Panc1 (cell line): ENCODE measurements at regions not wholly inside any gene's neighbourhood (a gene's known extent, or its start where the extent isn't known, plus 50 kb on each side); places are given as distances from the start of the nearest gene placed in this dataset.

Source experiments
- ATAC-seq: fragments of 200-7000 bp; cut with Tn5 transposase; 2 replicates; pipeline ENCODE4 v1.9.1; 2020; ENCODE audit warnings: mild to moderate bottlenecking, moderate library complexity
- BruUV-seq: library from RNA; stranded (reverse); fragments of 400-500 nt; replicated peaks from 2 replicates; lab custom pipeline; 2021; lab: Mats Ljungman, UMichigan
- CTCF ChIA-PET: fragments of 300-600 bp; sonication (Branson Sonifier 250); formaldehyde crosslinking; loops from one replicate; lab custom pipeline; 2022; ENCODE audit warnings: antibody characterized with exemption; lab: Charles Lee
- POLR2A ChIA-PET: fragments of 300-600 bp; sonication (Branson Sonifier 250); formaldehyde crosslinking; loops from one replicate; lab custom pipeline; 2022; ENCODE audit warnings: antibody characterized with exemption; lab: Charles Lee
- DNase-seq: peaks from one replicate; pipeline ENCODE4 v3.0.0-alpha.2; 2010; ENCODE audit warnings: low read depth, low spot score
- H3K27ac ChIP-seq: 2 replicates; pipeline ENCODE4 v1.5.1; 2011; ENCODE audit warnings: mild to moderate bottlenecking, low read length, inconsistent platforms
- H3K27me3 ChIP-seq: fragments of 200-500 bp; sonication (Bioruptor generic); 2 replicates; pipeline ENCODE4 v1.6.0; 2014; ENCODE audit warnings: low read length, inconsistent platforms; ENCODE audit not compliant: control insufficient read depth, insufficient read depth
- H3K36me3 ChIP-seq: fragments of 200-500 bp; sonication (Bioruptor generic); 2 replicates; pipeline ENCODE4 v1.5.1; 2014; ENCODE audit warnings: inconsistent platforms, mild to moderate bottlenecking, low read length, moderate library complexity; ENCODE audit not compliant: control insufficient read depth, insufficient read depth
- H3K4me1 ChIP-seq: 2 replicates; pipeline ENCODE4 v1.5.1; 2011; ENCODE audit warnings: inconsistent platforms, mild to moderate bottlenecking, low read length, moderate library complexity; ENCODE audit not compliant: control insufficient read depth, insufficient read depth
- H3K4me3 ChIP-seq, 2 experiments: 2 replicates each; pipeline ENCODE4 v1.5.1; 2011 to 2012; ENCODE audit warnings: low read depth in 2 of 2, low read length in 2 of 2, mild to moderate bottlenecking in 2 of 2, inconsistent platforms in 1 of 2, moderate library complexity in 1 of 2
- H3K9me3 ChIP-seq: fragments of 200-500 bp; sonication (Bioruptor generic); 2 replicates; pipeline ENCODE4 v1.5.1; 2014; ENCODE audit warnings: low read depth, mild to moderate bottlenecking, inconsistent platforms, low read length, moderate library complexity; ENCODE audit not compliant: control insufficient read depth, insufficient read depth
- POLR2AphosphoS5 ChIP-seq: IDR thresholded peaks from 2 replicates; pipeline ENCODE4 v1.6.1; 2012; ENCODE audit warnings: mild to moderate bottlenecking, low read depth, low read length, moderate library complexity
- REST ChIP-seq, 2 experiments: IDR thresholded peaks; 2 replicates each; pipeline ENCODE4 v1.6.1; 2011 to 2012; ENCODE audit warnings: low read depth in 2 of 2, control low read depth in 1 of 2, low read length in 1 of 2, mild to moderate bottlenecking in 1 of 2, moderate library complexity in 1 of 2; ENCODE audit not compliant: insufficient read depth in 1 of 2
- SIN3A ChIP-seq: IDR thresholded peaks from 2 replicates; pipeline ENCODE4 v1.6.1; 2012; ENCODE audit warnings: low read depth, mild to moderate bottlenecking, low read length, moderate library complexity, borderline replicate concordance; ENCODE audit not compliant: insufficient read depth
- TCF7L2 ChIP-seq: IDR thresholded peaks from 2 replicates; pipeline ENCODE4 v1.6.1; 2011; ENCODE audit warnings: mild to moderate bottlenecking, low read depth, low read length, inconsistent platforms
- in situ Hi-C: cut with HindIII; loops from 2 replicates; pipeline ENCODE4 v1.10.0; 2016; ENCODE audit warnings: low sequenced_read_pairs, low pct_unique_long_range_greater_than_20kb
- intact Hi-C: fragments of 100-400 bp; cut with micrococcal nuclease; formaldehyde crosslinking; loops from one replicate; pipeline ENCODE4 v1.10.0; 2022; ENCODE audit not compliant: unreplicated experiment
- TF ChIP-seq, protein P1 (sequence below): fragments of 450-650 bp; IDR thresholded peaks from 2 replicates; pipeline ENCODE4 v1.5.1; 2017; ENCODE audit warnings: mild to moderate bottlenecking

DNA sequence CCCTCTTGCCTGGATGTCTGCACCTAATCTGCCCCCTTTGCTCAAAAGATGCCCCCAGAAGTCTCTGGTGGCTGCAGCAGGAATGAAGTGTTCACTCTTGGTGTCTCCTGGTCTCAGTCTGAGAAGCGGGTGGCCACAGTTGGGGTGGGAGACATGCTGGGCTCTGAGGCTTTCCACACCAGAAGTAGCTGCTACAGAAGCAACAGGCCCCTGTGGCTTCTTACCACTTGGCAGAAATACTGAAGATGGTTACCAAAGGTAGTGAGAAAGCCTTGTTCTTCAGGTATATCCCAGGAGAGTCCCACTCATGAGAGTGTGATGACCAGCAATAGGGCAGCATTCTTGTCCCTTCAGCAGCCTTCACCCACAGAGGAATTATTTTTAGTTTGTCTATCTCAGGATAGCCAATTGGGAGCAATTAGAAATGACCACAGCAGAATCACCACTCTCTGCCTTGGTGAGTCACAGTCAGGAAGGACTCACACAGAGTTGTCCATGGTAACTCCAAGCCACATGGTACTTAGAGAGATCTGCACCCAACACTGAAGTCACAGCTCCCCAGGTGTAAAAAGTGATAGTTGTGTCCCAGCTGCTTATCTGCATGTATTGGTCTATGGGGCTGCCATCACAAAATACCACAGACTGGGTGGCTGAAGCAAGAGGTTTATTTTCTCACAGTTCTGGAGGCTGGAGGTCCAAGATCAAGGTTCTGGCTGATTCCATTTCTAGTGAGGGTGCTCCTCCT lies 169.8 kb upstream of the ID2 start:
- TF ChIP-seq, protein P1, sequence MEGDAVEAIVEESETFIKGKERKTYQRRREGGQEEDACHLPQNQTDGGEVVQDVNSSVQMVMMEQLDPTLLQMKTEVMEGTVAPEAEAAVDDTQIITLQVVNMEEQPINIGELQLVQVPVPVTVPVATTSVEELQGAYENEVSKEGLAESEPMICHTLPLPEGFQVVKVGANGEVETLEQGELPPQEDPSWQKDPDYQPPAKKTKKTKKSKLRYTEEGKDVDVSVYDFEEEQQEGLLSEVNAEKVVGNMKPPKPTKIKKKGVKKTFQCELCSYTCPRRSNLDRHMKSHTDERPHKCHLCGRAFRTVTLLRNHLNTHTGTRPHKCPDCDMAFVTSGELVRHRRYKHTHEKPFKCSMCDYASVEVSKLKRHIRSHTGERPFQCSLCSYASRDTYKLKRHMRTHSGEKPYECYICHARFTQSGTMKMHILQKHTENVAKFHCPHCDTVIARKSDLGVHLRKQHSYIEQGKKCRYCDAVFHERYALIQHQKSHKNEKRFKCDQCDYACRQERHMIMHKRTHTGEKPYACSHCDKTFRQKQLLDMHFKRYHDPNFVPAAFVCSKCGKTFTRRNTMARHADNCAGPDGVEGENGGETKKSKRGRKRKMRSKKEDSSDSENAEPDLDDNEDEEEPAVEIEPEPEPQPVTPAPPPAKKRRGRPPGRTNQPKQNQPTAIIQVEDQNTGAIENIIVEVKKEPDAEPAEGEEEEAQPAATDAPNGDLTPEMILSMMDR, result no peak
- TF ChIP-seq SIN3A (no peak), POLR2AphosphoS5 (no peak), TCF7L2 (no peak), REST (IDR thresholded peaks at IDR 0.05; ENCODE audit: insufficient read depth in 1 of 2, low read depth in 2 of 2, low read length in 1 of 2) (no peak)
- no peak for DNase-seq
- POLR2A ChIA-PET, result no interaction called here
- H3K4me3 ChIP-seq, result no peak overlapping the region
- intact Hi-C loops (no loop called here), in situ Hi-C loops (no loop called here)
- no peaks in the 10 kb centered on the region for H3K27me3 ChIP-seq
- CTCF ChIA-PET, result no interaction called here
- no peaks in the 10 kb centered on the region for H3K36me3 ChIP-seq
- no peak overlapping the region for H3K27ac ChIP-seq
- no peaks in the 10 kb centered on the region for H3K4me1 ChIP-seq
- no peak for ATAC-seq
- H3K9me3 ChIP-seq, result no peaks in the 10 kb centered on the region
- BruUV-seq, result no TSS peak

GRCh38 chr2:8513601-8514273 lies 168.1 kb upstream of the ID2 start:
- Histone ChIP-seq H3K4me1 (no peaks in the 10 kb centered on the region), H3K9me3 (no peaks in the 10 kb centered on the region), H3K27ac (no peak overlapping the region), H3K36me3 (no peaks in the 10 kb centered on the region), H3K4me3 (no peak overlapping the region), H3K27me3 (no peaks in the 10 kb centered on the region)
- no peak for DNase-seq
- in situ Hi-C loops (no loop called here), intact Hi-C loops (no loop called here)
- TF ChIP-seq REST (IDR thresholded peaks at IDR 0.05; ENCODE audit: insufficient read depth in 1 of 2, low read depth in 2 of 2, low read length in 1 of 2), result no peak
- TF ChIP-seq POLR2AphosphoS5, result no peak
- TF ChIP-seq, protein P1, result no peak
- no peak for TF ChIP-seq TCF7L2
- TF ChIP-seq SIN3A, result no peak
- BruUV-seq, result no TSS peak
- ChIA-PET CTCF (no interaction called here), POLR2A (no interaction called here)
- no peak for ATAC-seq
